ENCODE measurements at regions not wholly inside any gene's neighbourhood (a gene's known extent, or its start where the extent isn't known, plus 50 kb on each side); places are given as distances from the start of the nearest gene placed in this dataset.

GRCh38 chr1:101546885-101547284 lies 310.1 kb downstream of the S1PR1 start:
- TF ChIP-seq EZH2 (IDR thresholded peaks at IDR 0.05; ENCODE audit: borderline replicate concordance, low read depth, low read length, poor library complexity, severe bottlenecking) (no peak), CTCF (conservative IDR thresholded peaks at IDR 0.05; ENCODE audit: low read depth, low read length) (no peak)
